ENCODE measurements at regions not wholly inside any gene's neighbourhood (a gene's known extent, or its start where the extent isn't known, plus 50 kb on each side); places are given as distances from the start of the nearest gene placed in this dataset.

DNA sequence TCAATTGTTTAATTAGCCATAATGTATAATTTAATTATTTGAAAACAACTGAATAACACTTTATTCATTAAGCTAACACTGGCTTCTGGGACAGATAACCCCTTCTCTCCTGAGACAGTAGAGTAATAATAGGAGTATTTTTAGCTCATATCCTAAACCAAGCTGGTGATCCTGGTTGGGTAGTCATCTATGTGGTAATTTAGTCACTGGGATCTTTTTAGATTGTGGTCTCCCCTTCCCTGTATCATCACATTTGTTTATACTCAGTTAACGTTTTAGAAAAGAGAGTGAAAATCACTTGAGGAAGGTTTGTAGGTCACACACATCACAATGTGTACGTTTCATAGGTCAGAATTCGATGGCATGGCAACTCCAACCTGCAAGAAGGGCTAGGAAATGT, 1356.6 kb upstream of the ADGRL2 start:
- no peak for TF ChIP-seq CTCF (IDR thresholded peaks at IDR 0.05)
- no peak for TF ChIP-seq POLR2A (IDR thresholded peaks at IDR 0.05)
- TF ChIP-seq POLR2AphosphoS5 (IDR thresholded peaks at IDR 0.05) = no peak

All from prostate gland (tissue), 2 donors.